Colonic mucosa (tissue), 4 donors: ENCODE measurements at regions not wholly inside any gene's neighbourhood (a gene's known extent, or its start where the extent isn't known, plus 50 kb on each side); places are given as distances from the start of the nearest gene placed in this dataset.

Experiments
- DNase-seq: peaks from one replicate; pipeline ENCODE4 v3.0.0-alpha.2; 2020
- H3K27ac ChIP-seq: fragments of 200-600 bp; one replicate; pipeline ENCODE4 v1.8.0; 2021
- H3K27me3 ChIP-seq: fragments of 200-600 bp; one replicate; pipeline ENCODE4 v1.8.0; 2021
- H3K36me3 ChIP-seq: fragments of 200-600 bp; one replicate; pipeline ENCODE4 v1.8.0; 2021
- H3K4me1 ChIP-seq: fragments of 200-600 bp; one replicate; pipeline ENCODE4 v1.8.0; 2021; ENCODE audit warnings: mild to moderate bottlenecking
- H3K4me3 ChIP-seq: fragments of 200-600 bp; one replicate; pipeline ENCODE4 v1.8.0; 2021
- H3K9ac ChIP-seq, 2 donors: one replicate each; pipeline ENCODE4 v1.7.0; 2013; ENCODE audit warnings: control low read depth in 2 of 2, low read depth in 2 of 2, low read length in 2 of 2
- H3K9me3 ChIP-seq: fragments of 200-600 bp; one replicate; pipeline ENCODE4 v1.8.0; 2021
- intact Hi-C: fragments of 100-400 bp; cut with DNase I; formaldehyde crosslinking; loops from one replicate; pipeline ENCODE4 v1.14.1; 2022
- TF ChIP-seq, protein P1 (sequence below): fragments of 200-600 bp; IDR thresholded peaks from one replicate; pipeline ENCODE4 v1.8.0; 2022; ENCODE audit warnings: antibody characterized with exemption, mild to moderate bottlenecking
- donor health status: healthy.
- donor health status: DM: no; HTN: no; CAD: no.
- donor health status: DM: no; HTN: no; CAD: no.

GRCh38 chr21:41092312-41092711, 75.6 kb upstream of the BACE2 start:
- Histone ChIP-seq H3K27me3 (no peaks in the 10 kb centered on the region), H3K36me3 (no peaks in the 10 kb centered on the region), H3K27ac (no peak overlapping the region), H3K4me1 (no peaks in the 10 kb centered on the region), H3K9me3 (no peaks in the 10 kb centered on the region), H3K4me3 (no peak overlapping the region), H3K9ac (no peak overlapping the region)
- TF ChIP-seq, protein P1, sequence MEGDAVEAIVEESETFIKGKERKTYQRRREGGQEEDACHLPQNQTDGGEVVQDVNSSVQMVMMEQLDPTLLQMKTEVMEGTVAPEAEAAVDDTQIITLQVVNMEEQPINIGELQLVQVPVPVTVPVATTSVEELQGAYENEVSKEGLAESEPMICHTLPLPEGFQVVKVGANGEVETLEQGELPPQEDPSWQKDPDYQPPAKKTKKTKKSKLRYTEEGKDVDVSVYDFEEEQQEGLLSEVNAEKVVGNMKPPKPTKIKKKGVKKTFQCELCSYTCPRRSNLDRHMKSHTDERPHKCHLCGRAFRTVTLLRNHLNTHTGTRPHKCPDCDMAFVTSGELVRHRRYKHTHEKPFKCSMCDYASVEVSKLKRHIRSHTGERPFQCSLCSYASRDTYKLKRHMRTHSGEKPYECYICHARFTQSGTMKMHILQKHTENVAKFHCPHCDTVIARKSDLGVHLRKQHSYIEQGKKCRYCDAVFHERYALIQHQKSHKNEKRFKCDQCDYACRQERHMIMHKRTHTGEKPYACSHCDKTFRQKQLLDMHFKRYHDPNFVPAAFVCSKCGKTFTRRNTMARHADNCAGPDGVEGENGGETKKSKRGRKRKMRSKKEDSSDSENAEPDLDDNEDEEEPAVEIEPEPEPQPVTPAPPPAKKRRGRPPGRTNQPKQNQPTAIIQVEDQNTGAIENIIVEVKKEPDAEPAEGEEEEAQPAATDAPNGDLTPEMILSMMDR = no peak
- DNase-seq = no peak
- intact Hi-C loops = no loop called here

GRCh38 chr21:41095983-41096382, 72.0 kb upstream of the BACE2 start:
- no peaks in the 10 kb centered on the region for H3K9me3 ChIP-seq
- H3K27me3 ChIP-seq = no peaks in the 10 kb centered on the region
- no peak overlapping the region for H3K4me3 ChIP-seq
- no peak for DNase-seq
- intact Hi-C loops = no loop called here
- H3K4me1 ChIP-seq = no peaks in the 10 kb centered on the region
- no peak overlapping the region for H3K27ac ChIP-seq
- no peaks in the 10 kb centered on the region for H3K36me3 ChIP-seq
- H3K9ac ChIP-seq = no peak overlapping the region
- TF ChIP-seq, protein P1 = no peak

DNA sequence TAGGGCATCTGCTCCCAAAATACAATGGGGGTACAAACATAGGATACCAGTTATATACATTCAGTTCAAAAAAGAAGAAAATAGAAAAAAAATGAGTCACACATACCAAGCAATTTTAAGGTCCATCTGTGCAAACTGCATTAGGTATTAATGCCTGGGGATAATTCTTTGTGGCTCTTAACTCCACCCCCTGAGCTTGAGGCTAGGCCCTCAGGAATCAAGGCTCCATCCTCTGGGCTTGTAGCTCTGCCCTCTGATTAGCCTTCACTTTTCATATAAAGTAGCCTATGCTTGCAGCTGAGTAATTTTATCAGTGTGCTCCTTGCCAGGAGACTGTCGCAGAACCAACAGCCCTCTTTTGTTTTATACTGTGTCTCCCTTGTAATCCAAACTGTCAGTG, 69.9 kb upstream of the BACE2 start:
- no peak overlapping the region for H3K27ac ChIP-seq
- no peak for DNase-seq
- no peaks in the 10 kb centered on the region for H3K27me3 ChIP-seq
- TF ChIP-seq, protein P1 = no peak
- H3K4me1 ChIP-seq = no peaks in the 10 kb centered on the region
- intact Hi-C loops = no loop called here
- no peaks in the 10 kb centered on the region for H3K36me3 ChIP-seq
- H3K9ac ChIP-seq = no peak overlapping the region
- no peak overlapping the region for H3K4me3 ChIP-seq
- H3K9me3 ChIP-seq = no peaks in the 10 kb centered on the region

- Histone ChIP-seq H3K4me3 (no peak overlapping the region), H3K9me3 (no peaks in the 10 kb centered on the region), H3K4me1 (no peaks in the 10 kb centered on the region), H3K9ac (no peak overlapping the region), H3K27me3 (no peaks in the 10 kb centered on the region), H3K36me3 (no peaks in the 10 kb centered on the region), H3K27ac (no peak overlapping the region)
- TF ChIP-seq, protein P1 = no peak
- intact Hi-C loops = no loop called here
- DNase-seq = no peak
These were observed 69.4 kb upstream of the BACE2 start for GRCh38 chr21:41098481-41099042.

- Histone ChIP-seq H3K36me3 (no peaks in the 10 kb centered on the region), H3K9ac (no peak overlapping the region), H3K27me3 (no peaks in the 10 kb centered on the region), H3K4me1 (no peaks in the 10 kb centered on the region), H3K27ac (no peak overlapping the region), H3K4me3 (no peak overlapping the region), H3K9me3 (no peaks in the 10 kb centered on the region)
- intact Hi-C loops = no loop called here
- DNase-seq = no peak
- TF ChIP-seq, protein P1 = no peak
These were observed 67.0 kb upstream of the BACE2 start for GRCh38 chr21:41100826-41101550.
